Psoas muscle (tissue), 7 donors: ENCODE measurements at regions not wholly inside any gene's neighbourhood (a gene's known extent, or its start where the extent isn't known, plus 50 kb on each side); places are given as distances from the start of the nearest gene placed in this dataset.
"Not testable (repeated sequence)": the region's sequence is repeated elsewhere in the genome, so short reads cannot be mapped to it uniquely, and the experiment has no call there.

Source experiments
- ATAC-seq, 4 donors: fragments of 200-7000 bp; cut with Tn5 transposase; one replicate each; pipeline ENCODE4 v1.9.1; 2020; ENCODE audit warnings: moderate library complexity in 3 of 4, mild to moderate bottlenecking in 2 of 4
- DNase-seq, 2 donors: peaks; one replicate each; pipeline ENCODE4 v3.0.0-alpha.2; 2020
- H3K27ac ChIP-seq: fragments of 200-600 bp; one replicate; pipeline ENCODE4 v1.8.0; 2022
- H3K27me3 ChIP-seq, 3 donors: fragments of 200-600 bp in 1 of 3; one replicate each; pipeline versions ENCODE4 v1.6.1 to v1.8.0; 2013 to 2022; ENCODE audit warnings: low read length in 2 of 3, mild to moderate bottlenecking in 2 of 3, moderate library complexity in 1 of 3; ENCODE audit not compliant: insufficient read depth in 3 of 3
- H3K36me3 ChIP-seq, 2 donors: fragments of 200-600 bp in 1 of 2; one replicate each; pipeline versions ENCODE4 v1.6.1 to v1.8.0; 2013 to 2022; ENCODE audit warnings: low read depth in 1 of 2, mild to moderate bottlenecking in 1 of 2, moderate library complexity in 1 of 2; ENCODE audit not compliant: insufficient read depth in 1 of 2
- H3K4me1 ChIP-seq: fragments of 200-600 bp; one replicate; pipeline ENCODE4 v1.8.0; 2022
- H3K4me3 ChIP-seq: fragments of 200-600 bp; one replicate; pipeline ENCODE4 v1.8.0; 2022; ENCODE audit warnings: mild to moderate bottlenecking
- H3K9me3 ChIP-seq: fragments of 200-600 bp; one replicate; pipeline ENCODE4 v1.8.0; 2022
- WGBS, 3 donors: extraction: QIAGEN DNeasy Blood & Tissue Kit; methylation state at CpG; one replicate each; pipeline versions ENCODE4 v1.1.6 to v1.1.7; 2013; 5-methylcytosine and 5-hydroxymethylcytosine counted together
- intact Hi-C, 2 donors: fragments of 100-400 bp; cut with DNase I; formaldehyde crosslinking; loops; one replicate each; pipeline versions ENCODE4 v1.11.0 to v1.14.2; 2022
- TF ChIP-seq, protein P1 (sequence below): fragments of 200-600 bp; IDR thresholded peaks from one replicate; pipeline ENCODE4 v1.8.0; 2022; ENCODE audit warnings: antibody characterized with exemption
- donor health status: healthy with polysubstance abuse.
- donor health status: DM: no; HTN: no; CAD: no; lungs with moderate emphysema.
- donor health status: Bipolar disorder and iron deficiency.
- donor health status: healthy.
- donor health status: DM: yes; HTN: yes; CAD: no.
- donor health status: DM: no; HTN: no; CAD: no.
- donor health status: DM: yes; HTN: yes; CAD: no.

GRCh38 chr13:21884299-21884909, 213.5 kb downstream of the FGF9 start:
- H3K9me3 ChIP-seq: no peaks in the 10 kb centered on the region
- peaks cover 0 to 3% (median 0%) of the 10 kb centered on the region in 3 donors for H3K27me3 ChIP-seq
- H3K4me3 ChIP-seq: no peak overlapping the region
- TF ChIP-seq, protein P1, sequence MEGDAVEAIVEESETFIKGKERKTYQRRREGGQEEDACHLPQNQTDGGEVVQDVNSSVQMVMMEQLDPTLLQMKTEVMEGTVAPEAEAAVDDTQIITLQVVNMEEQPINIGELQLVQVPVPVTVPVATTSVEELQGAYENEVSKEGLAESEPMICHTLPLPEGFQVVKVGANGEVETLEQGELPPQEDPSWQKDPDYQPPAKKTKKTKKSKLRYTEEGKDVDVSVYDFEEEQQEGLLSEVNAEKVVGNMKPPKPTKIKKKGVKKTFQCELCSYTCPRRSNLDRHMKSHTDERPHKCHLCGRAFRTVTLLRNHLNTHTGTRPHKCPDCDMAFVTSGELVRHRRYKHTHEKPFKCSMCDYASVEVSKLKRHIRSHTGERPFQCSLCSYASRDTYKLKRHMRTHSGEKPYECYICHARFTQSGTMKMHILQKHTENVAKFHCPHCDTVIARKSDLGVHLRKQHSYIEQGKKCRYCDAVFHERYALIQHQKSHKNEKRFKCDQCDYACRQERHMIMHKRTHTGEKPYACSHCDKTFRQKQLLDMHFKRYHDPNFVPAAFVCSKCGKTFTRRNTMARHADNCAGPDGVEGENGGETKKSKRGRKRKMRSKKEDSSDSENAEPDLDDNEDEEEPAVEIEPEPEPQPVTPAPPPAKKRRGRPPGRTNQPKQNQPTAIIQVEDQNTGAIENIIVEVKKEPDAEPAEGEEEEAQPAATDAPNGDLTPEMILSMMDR: no peak
- no peak for DNase-seq
- WGBS, 3 donors: 64 to 72% (median 71%) methylated on average over 5 of the region's 5 CpGs
- H3K27ac ChIP-seq: no peak overlapping the region
- H3K4me1 ChIP-seq: no peaks in the 10 kb centered on the region
- intact Hi-C loops: no loop called here
- no peaks in the 10 kb centered on the region for H3K36me3 ChIP-seq
- no peak for ATAC-seq

- 72 to 82% (median 75%) methylated on average over 9 of the region's 9 CpGs for WGBS, 3 donors
- intact Hi-C loops: no loop called here
- TF ChIP-seq, protein P1: no peak
Measured at GRCh38 chr13:21884965-21885567, 214.2 kb downstream of the FGF9 start.

DNA sequence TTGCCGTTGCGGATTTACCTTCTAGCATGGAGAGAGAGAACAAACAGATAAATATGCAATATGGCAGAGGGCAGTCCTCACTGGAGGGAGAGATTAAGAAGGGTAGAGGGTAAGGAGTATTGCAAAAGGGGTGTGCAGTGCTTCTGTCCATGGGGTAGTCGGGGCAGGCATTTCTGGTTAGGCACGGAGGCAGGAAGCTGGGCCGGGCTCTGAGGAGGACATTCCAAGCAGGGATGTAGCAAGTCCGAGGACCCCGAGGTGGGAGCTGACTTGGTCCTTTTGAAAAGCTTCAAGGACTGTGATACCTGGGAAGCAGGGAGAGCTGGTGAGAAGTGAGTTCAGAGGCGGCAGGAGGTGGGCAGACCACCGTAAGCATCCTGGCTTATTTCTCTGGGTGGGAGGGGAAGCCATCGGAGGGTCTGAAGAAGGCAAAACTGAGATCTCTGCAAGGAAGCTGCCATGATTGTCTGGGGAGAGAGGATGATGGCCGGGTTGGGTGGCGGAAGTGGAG, 214.9 kb downstream of the FGF9 start:
- Histone ChIP-seq H3K4me1 (no peaks in the 10 kb centered on the region), H3K9me3 (no peaks in the 10 kb centered on the region), H3K27ac (no peak overlapping the region), H3K27me3 (peaks cover 0 to 3% (median 0%) of the 10 kb centered on the region in 3 donors), H3K4me3 (no peak overlapping the region), H3K36me3 (no peaks in the 10 kb centered on the region)
- 93 to 95% (median 95%) methylated on average over 12 of the region's 12 CpGs for WGBS, 3 donors
- intact Hi-C loops: no loop called here
- ATAC-seq (no peak), DNase-seq (no peak)
- TF ChIP-seq, protein P1: no peak

More at GRCh38 chr13:21884965-21885567, 214.2 kb downstream of the FGF9 start:
- Histone ChIP-seq H3K36me3 (no peaks in the 10 kb centered on the region), H3K9me3 (no peaks in the 10 kb centered on the region), H3K27me3 (peaks cover 0 to 3% (median 0%) of the 10 kb centered on the region in 3 donors), H3K4me1 (no peaks in the 10 kb centered on the region), H3K27ac (no peak overlapping the region), H3K4me3 (no peak overlapping the region)
- ATAC-seq: no peak
- DNase-seq: no peak

- H3K4me1 ChIP-seq: no peaks in the 10 kb centered on the region
- intact Hi-C loops: no loop called here
- H3K27ac ChIP-seq: no peak overlapping the region
- ATAC-seq (no peak), DNase-seq (no peak)
- WGBS, 3 donors: 69 to 76% (median 71%) methylated on average over 5 of the region's 5 CpGs
- TF ChIP-seq, protein P1: no peak
- H3K9me3 ChIP-seq: no peaks in the 10 kb centered on the region
- H3K36me3 ChIP-seq: no peaks in the 10 kb centered on the region
- H3K4me3 ChIP-seq: no peak overlapping the region
- H3K27me3 ChIP-seq: peaks cover 0 to 2% (median 0%) of the 10 kb centered on the region in 3 donors
Measured at GRCh38 chr13:21889651-21890050, 218.8 kb downstream of the FGF9 start.

- intact Hi-C loops, ATAC-seq, H3K4me1 ChIP-seq, DNase-seq, H3K36me3 ChIP-seq, H3K9me3 ChIP-seq, H3K27me3 ChIP-seq, H3K27ac ChIP-seq, H3K4me3 ChIP-seq: not testable (repeated sequence)
Measured at GRCh38 chr13:21890220-21890619, 219.3 kb downstream of the FGF9 start.
